Activated CD4-positive, alpha-beta T cell treated with anti-CD3 and anti-CD28 coated beads, Interleukin-2, amount 50 U/mL, for 4 hours (primary cell): ENCODE measurements at regions not wholly inside any gene's neighbourhood (a gene's known extent, or its start where the extent isn't known, plus 50 kb on each side); places are given as distances from the start of the nearest gene placed in this dataset.

Experiments
- DNase-seq, 2 experiments: peaks; one replicate each; pipeline ENCODE4 v3.0.0-alpha.2; 2020

GRCh38 chr13:85742355-85742754, 56.9 kb downstream of the SLITRK6 start:
- DNase-seq, result no peak

GRCh38 chr13:85741017-85741416, 58.2 kb downstream of the SLITRK6 start:
- no peak for DNase-seq

GRCh38 chr13:85738696-85739320, 60.4 kb downstream of the SLITRK6 start:
- DNase-seq, result no peak

GRCh38 chr13:85737952-85738351, 61.3 kb downstream of the SLITRK6 start:
- DNase-seq, result no peak

GRCh38 chr13:85729296-85729695, 69.9 kb downstream of the SLITRK6 start:
- no peak for DNase-seq

- DNase-seq, result no peak
Observed at GRCh38 chr13:85728811-85729210, 70.4 kb downstream of the SLITRK6 start.

GRCh38 chr13:85725433-85725832, 73.8 kb downstream of the SLITRK6 start:
- no peak for DNase-seq

GRCh38 chr13:85724546-85725432, 74.4 kb downstream of the SLITRK6 start:
- DNase-seq, result no peak

- no peak for DNase-seq
Observed at GRCh38 chr13:85719749-85720148, 79.5 kb downstream of the SLITRK6 start.

GRCh38 chr13:85717921-85718320, 81.3 kb downstream of the SLITRK6 start:
- no peak for DNase-seq

GRCh38 chr13:85710545-85710944, 88.7 kb downstream of the SLITRK6 start:
- no peak for DNase-seq

GRCh38 chr13:85709721-85710120, 89.5 kb downstream of the SLITRK6 start:
- no peak for DNase-seq

- no peak for DNase-seq
Observed at GRCh38 chr13:85709072-85709471, 90.1 kb downstream of the SLITRK6 start.

- DNase-seq, result no peak
Observed at GRCh38 chr13:85700906-85701305, 98.3 kb downstream of the SLITRK6 start.

- DNase-seq, result no peak
Observed at GRCh38 chr13:85698256-85698655, 101.0 kb downstream of the SLITRK6 start.

- DNase-seq, result no peak
Observed at GRCh38 chr13:85694992-85695391, 104.2 kb downstream of the SLITRK6 start.

GRCh38 chr13:85693889-85694511, 105.2 kb downstream of the SLITRK6 start:
- no peak for DNase-seq

GRCh38 chr13:85690368-85690767, 108.9 kb downstream of the SLITRK6 start:
- no peak for DNase-seq

- no peak for DNase-seq
Observed at GRCh38 chr13:85685436-85685835, 113.8 kb downstream of the SLITRK6 start.

GRCh38 chr13:85675151-85675907, 123.9 kb downstream of the SLITRK6 start:
- DNase-seq, result no peak

- DNase-seq, result no peak
Observed at GRCh38 chr13:85671336-85671735, 127.9 kb downstream of the SLITRK6 start.

- no peak for DNase-seq
Observed at GRCh38 chr13:85666356-85666755, 132.9 kb downstream of the SLITRK6 start.

GRCh38 chr13:85665286-85665685, 133.9 kb downstream of the SLITRK6 start:
- DNase-seq, result no peak
